Erythroblast (primary cell): ENCODE measurements at regions not wholly inside any gene's neighbourhood (a gene's known extent, or its start where the extent isn't known, plus 50 kb on each side); places are given as distances from the start of the nearest gene placed in this dataset.

ENCODE experiments used
- GATA1 ChIP-seq: IDR thresholded peaks from 2 replicates; pipeline ENCODE4 v1.6.1; 2011; ENCODE audit warnings: low read depth, mild to moderate bottlenecking, control low read depth, low read length, moderate library complexity
- POLR2A ChIP-seq: IDR thresholded peaks from 2 replicates; pipeline ENCODE4 v1.6.1; 2011; ENCODE audit warnings: mild to moderate bottlenecking, low read length

DNA sequence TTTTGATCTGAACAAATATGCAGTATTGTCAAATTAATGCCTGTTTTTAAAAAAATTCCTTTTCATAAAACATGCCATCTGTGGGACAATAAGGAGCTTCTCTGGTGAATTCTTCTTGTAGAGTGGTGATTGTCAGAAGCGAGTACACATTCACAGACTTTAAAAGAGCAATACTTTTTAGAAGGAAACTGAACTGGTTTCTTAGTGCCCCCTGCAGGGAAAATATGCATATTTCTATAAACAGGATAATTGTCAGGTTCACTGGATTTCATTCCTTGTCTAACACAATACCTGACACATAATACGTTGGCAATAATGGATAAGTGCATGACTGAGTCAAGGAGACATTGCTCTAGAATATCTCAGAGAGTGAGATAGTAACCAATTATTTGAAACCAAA is 133.7 kb downstream of the KIF4B start:
- TF ChIP-seq POLR2A (no peak), GATA1 (no peak)
